Astrocyte (in vitro differentiated cells and primary cell): ENCODE measurements at regions not wholly inside any gene's neighbourhood (a gene's known extent, or its start where the extent isn't known, plus 50 kb on each side); places are given as distances from the start of the nearest gene placed in this dataset.

ENCODE experiments used
- DNase-seq: peaks from one replicate; pipeline ENCODE4 v3.0.0-alpha.2; 2010; ENCODE audit warnings: low read depth
- FAIRE-seq: peaks from 2 replicates; lab custom pipeline; 2011; peaks lifted over from hg19 to GRCh38; lab: Jason Lieb, UNC
- H2AFZ ChIP-seq: 2 replicates; pipeline ENCODE4 v1.6.0; 2012; ENCODE audit warnings: low read depth, low read length, inconsistent platforms
- H3K27ac ChIP-seq: 2 replicates; pipeline ENCODE4 v1.5.1; 2011; ENCODE audit warnings: low read depth, low read length, inconsistent platforms
- H3K27me3 ChIP-seq: 2 replicates; pipeline ENCODE4 v1.6.0; 2011; ENCODE audit warnings: low read length, inconsistent platforms; ENCODE audit not compliant: insufficient read depth
- H3K36me3 ChIP-seq: 2 replicates; pipeline ENCODE4 v1.5.1; 2011; ENCODE audit warnings: low read length, inconsistent platforms; ENCODE audit not compliant: insufficient read depth
- H3K4me1 ChIP-seq: 2 replicates; pipeline ENCODE4 v1.5.1; 2011; ENCODE audit warnings: low read length, inconsistent platforms; ENCODE audit not compliant: insufficient read depth
- H3K4me2 ChIP-seq: 2 replicates; pipeline ENCODE4 v1.6.0; 2012; ENCODE audit warnings: low read length, inconsistent platforms
- H3K4me3 ChIP-seq: 2 replicates; pipeline ENCODE4 v1.5.1; 2011; ENCODE audit warnings: low read depth, mild to moderate bottlenecking, low read length, inconsistent platforms; ENCODE audit not compliant: insufficient read depth
- H3K79me2 ChIP-seq: 2 replicates; pipeline ENCODE4 v1.6.0; 2012; ENCODE audit warnings: mild to moderate bottlenecking, low read length, inconsistent platforms; ENCODE audit not compliant: insufficient read depth
- H3K9ac ChIP-seq: 2 replicates; pipeline ENCODE4 v1.6.0; 2012; ENCODE audit warnings: mild to moderate bottlenecking, low read length, inconsistent platforms
- H3K9me3 ChIP-seq: 2 replicates; pipeline ENCODE4 v1.5.1; 2012; ENCODE audit warnings: low read depth, mild to moderate bottlenecking, low read length, inconsistent platforms; ENCODE audit not compliant: insufficient read depth
- H4K20me1 ChIP-seq: 2 replicates; pipeline ENCODE4 v1.6.0; 2012; ENCODE audit warnings: low read length, inconsistent platforms; ENCODE audit not compliant: insufficient read depth
- H3K27ac Mint-ChIP-seq: one replicate; pipeline ENCODE4 v1.8.0; 2021; ENCODE audit warnings: mild to moderate bottlenecking, mixed read lengths; ENCODE audit not compliant: unreplicated experiment
- H3K27me3 Mint-ChIP-seq: one replicate; pipeline ENCODE4 v1.8.0; 2021; ENCODE audit warnings: low read depth, mixed read lengths; ENCODE audit not compliant: unreplicated experiment
- H3K36me3 Mint-ChIP-seq: one replicate; pipeline ENCODE4 v1.8.0; 2021; ENCODE audit warnings: low read depth, mixed read lengths; ENCODE audit not compliant: unreplicated experiment
- H3K4me1 Mint-ChIP-seq: one replicate; pipeline ENCODE4 v1.8.0; 2021; ENCODE audit warnings: low read depth, mixed read lengths; ENCODE audit not compliant: unreplicated experiment
- H3K4me3 Mint-ChIP-seq: one replicate; pipeline ENCODE4 v1.8.0; 2021; ENCODE audit warnings: mild to moderate bottlenecking, moderate library complexity, mixed read lengths; ENCODE audit not compliant: unreplicated experiment
- H3K9me3 Mint-ChIP-seq: one replicate; pipeline ENCODE4 v1.8.0; 2021; ENCODE audit warnings: mild to moderate bottlenecking, mixed read lengths; ENCODE audit not compliant: unreplicated experiment
- EZH2 ChIP-seq: IDR thresholded peaks from 2 replicates; pipeline ENCODE4 v1.6.1; 2012; ENCODE audit warnings: mild to moderate bottlenecking, low read length, inconsistent platforms; ENCODE audit not compliant: insufficient read depth
- TF ChIP-seq, protein P1 (sequence below): IDR thresholded peaks from 2 replicates; pipeline ENCODE4 v1.5.1; 2011; ENCODE audit warnings: low read depth, mild to moderate bottlenecking, inconsistent platforms, low read length, moderate library complexity; ENCODE audit not compliant: insufficient read depth

DNA sequence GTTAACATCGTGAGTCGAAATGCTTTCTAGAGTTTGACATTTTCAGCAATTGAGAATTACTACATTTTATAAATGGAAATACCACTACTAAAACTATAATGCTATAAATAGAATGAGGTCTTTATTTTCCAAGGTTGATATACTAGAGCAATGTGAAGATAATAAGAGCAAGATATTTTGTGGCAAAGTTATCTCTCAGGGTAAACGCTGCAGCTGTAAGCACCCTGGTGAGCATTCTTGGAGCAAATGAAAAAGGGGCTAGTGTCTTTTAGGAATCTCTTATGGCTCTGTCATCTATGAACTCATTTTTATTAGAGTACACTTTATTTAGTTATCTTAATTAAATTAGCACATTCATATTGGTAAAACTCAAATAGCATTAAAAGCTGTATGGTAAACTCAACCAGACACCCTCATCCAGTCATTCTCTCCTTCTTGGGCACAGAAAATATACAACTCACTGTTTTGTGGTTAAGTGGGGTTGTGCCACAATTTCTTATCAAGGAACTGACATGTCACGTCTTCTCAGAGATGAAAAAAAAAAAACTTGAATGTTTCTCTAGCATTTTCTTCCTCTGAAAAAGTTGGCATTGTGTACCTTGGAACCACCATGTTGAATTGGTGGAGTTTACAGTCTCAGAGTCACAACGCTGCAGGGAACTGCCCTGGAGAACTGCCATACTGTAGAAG lies 289.5 kb upstream of the PFKP start:
- H3K36me3 Mint-ChIP-seq: no peaks in the 10 kb centered on the region
- H3K9me3 Mint-ChIP-seq: no peaks in the 10 kb centered on the region
- H3K4me2 ChIP-seq: no peak overlapping the region
- H3K9me3 ChIP-seq: no peaks in the 10 kb centered on the region
- H4K20me1 ChIP-seq: no peaks in the 10 kb centered on the region
- H3K4me3 ChIP-seq: no peak overlapping the region
- TF ChIP-seq, protein P1, sequence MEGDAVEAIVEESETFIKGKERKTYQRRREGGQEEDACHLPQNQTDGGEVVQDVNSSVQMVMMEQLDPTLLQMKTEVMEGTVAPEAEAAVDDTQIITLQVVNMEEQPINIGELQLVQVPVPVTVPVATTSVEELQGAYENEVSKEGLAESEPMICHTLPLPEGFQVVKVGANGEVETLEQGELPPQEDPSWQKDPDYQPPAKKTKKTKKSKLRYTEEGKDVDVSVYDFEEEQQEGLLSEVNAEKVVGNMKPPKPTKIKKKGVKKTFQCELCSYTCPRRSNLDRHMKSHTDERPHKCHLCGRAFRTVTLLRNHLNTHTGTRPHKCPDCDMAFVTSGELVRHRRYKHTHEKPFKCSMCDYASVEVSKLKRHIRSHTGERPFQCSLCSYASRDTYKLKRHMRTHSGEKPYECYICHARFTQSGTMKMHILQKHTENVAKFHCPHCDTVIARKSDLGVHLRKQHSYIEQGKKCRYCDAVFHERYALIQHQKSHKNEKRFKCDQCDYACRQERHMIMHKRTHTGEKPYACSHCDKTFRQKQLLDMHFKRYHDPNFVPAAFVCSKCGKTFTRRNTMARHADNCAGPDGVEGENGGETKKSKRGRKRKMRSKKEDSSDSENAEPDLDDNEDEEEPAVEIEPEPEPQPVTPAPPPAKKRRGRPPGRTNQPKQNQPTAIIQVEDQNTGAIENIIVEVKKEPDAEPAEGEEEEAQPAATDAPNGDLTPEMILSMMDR: no peak
- no peak for TF ChIP-seq EZH2
- no peaks in the 10 kb centered on the region for H3K4me1 Mint-ChIP-seq
- peaks cover 8% of the 10 kb centered on the region for H3K27me3 ChIP-seq
- peaks cover 22% of the 10 kb centered on the region for H3K27me3 Mint-ChIP-seq
- H3K27ac Mint-ChIP-seq: no peak overlapping the region
- no peaks in the 10 kb centered on the region for H3K4me1 ChIP-seq
- no peaks in the 10 kb centered on the region for H3K79me2 ChIP-seq
- DNase-seq (no peak), FAIRE-seq (no peak)
- H3K4me3 Mint-ChIP-seq: no peak overlapping the region
- H3K36me3 ChIP-seq: no peaks in the 10 kb centered on the region
- H3K27ac ChIP-seq: no peak overlapping the region
- H2AFZ ChIP-seq: no peak overlapping the region
- no peak overlapping the region for H3K9ac ChIP-seq

DNA sequence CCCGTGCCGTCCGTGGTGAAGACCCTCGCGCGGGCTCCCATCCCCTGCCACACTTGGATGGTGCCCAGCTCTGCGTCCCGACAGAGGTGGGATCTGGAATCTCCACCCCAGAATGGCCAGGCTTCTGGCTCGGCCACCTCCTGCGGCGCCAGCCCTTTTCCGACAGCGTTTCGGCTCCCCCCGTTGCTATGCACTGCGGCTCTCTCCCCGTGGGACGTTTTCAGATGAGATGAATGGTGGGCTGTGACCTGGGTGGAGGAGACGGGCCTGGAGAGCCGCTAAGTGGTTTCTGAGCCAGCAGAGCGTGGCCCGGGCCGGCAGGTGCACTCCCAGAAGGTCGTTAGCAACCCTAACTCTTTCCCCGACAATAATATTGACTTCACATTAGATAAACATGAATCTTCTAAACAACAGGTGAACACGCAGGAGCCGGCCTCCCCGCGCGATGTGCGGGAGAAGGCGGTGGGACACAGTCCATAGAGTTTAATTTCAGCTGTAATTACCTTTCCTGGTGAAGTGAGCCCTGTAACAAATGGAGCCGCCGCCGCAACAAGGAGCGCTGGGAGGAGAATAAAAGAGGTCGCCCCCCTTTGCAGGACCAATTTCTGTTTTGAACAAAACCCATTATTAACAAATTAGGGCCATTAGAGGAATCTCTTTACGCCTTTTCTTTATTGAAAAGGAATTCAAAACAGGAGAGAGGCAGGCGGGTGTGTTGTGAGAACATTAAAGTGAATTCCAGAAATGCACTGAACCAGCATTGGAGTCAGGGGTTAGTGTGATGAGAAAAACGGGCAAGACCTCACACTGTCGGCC lies 294.3 kb upstream of the PFKP start:
- no peak for FAIRE-seq
- peaks cover 24% of the 10 kb centered on the region for H3K27me3 Mint-ChIP-seq

More for the DNA sequence above, 294.3 kb upstream of the PFKP start:
- Histone ChIP-seq H3K4me2 (no peak overlapping the region), H3K9me3 (no peaks in the 10 kb centered on the region), H2AFZ (no peak overlapping the region), H3K79me2 (no peaks in the 10 kb centered on the region), H3K27me3 (peaks cover 8% of the 10 kb centered on the region), H3K36me3 (no peaks in the 10 kb centered on the region), H3K27ac (no peak overlapping the region), H3K4me1 (no peaks in the 10 kb centered on the region), H4K20me1 (no peaks in the 10 kb centered on the region), H3K9ac (no peak overlapping the region), H3K4me3 (no peak overlapping the region)
- Mint-ChIP-seq H3K4me1 (no peaks in the 10 kb centered on the region), H3K36me3 (no peaks in the 10 kb centered on the region), H3K9me3 (peaks cover 6% of the 10 kb centered on the region), H3K4me3 (no peak overlapping the region), H3K27ac (no peak overlapping the region)
- no peak for DNase-seq
- TF ChIP-seq EZH2: no peak
- TF ChIP-seq, protein P1: no peak
